NCI-H2196 treated with DMSO at 0.1 percent for 48 hours (cell line): ENCODE measurements at regions not wholly inside any gene's neighbourhood (a gene's known extent, or its start where the extent isn't known, plus 50 kb on each side); places are given as distances from the start of the nearest gene placed in this dataset.
"Not testable (repeated sequence)": the region's sequence is repeated elsewhere in the genome, so short reads cannot be mapped to it uniquely, and the experiment has no call there.

Source experiments
- DNase-seq: peaks from one replicate; lab custom pipeline; 2025; ENCODE audit not compliant: unreplicated experiment; lab: John Stamatoyannopoulos, UW

DNA sequence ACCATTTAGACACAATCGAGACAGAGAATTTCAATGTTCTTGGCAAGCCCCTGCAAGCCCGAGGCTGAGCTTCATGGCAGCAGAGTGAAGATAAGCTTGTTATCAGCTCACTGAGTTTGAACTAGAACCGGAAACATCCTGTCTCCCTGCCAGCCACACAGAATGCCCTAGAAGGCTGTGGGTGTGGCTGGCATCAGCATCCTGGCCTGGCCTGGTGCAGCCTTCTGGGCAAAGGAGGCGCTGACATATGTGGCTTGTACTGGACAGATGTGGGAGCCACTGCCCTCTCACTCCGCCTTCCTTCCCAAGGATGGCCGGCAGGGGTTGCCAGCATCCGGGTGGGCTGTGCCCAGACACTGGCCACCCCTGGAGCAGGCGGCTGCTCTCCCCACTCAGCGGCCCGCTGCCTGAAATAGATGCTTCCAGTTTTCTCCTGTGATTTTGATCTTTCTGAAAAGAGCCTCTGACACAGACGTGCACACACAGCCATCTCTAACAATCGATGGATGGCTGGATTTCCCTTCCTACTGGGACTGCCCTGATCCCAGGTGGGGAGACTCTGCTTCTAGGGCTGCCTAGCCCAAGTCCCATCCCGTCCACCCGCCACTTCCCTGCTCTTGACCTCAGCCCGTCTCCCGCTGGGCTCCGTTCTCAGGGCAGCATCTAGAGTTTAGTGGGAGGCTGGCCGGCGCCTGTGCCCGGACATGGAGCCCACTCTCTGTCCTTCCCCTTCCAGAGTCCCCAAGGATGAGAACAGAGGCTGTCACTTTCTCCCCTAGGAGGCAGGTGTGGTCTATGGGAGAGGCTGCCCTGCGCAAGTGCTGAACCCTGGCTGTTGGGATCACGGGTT, 149.7 kb downstream of the CTTN start:
- no peak for DNase-seq

DNA sequence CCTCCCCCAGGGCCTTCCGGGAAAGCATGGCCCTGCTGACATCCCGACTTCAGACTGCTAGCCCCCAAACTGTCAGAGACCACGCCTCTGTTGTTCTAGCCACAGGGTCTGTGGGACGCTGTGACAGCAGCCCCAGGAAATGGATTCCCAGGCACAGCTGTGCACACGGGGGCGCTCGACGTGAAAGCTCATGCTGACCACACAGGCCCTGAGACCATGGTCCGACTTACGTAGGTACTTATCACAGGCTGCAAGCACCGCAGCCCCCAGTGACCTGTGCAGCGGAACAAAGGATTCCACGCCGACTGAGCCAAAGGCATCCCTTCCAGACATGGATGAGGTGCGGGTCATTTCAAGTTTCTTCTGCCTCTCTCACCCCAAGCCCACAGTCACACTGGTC, 150.6 kb downstream of the CTTN start:
- no peak for DNase-seq

DNA sequence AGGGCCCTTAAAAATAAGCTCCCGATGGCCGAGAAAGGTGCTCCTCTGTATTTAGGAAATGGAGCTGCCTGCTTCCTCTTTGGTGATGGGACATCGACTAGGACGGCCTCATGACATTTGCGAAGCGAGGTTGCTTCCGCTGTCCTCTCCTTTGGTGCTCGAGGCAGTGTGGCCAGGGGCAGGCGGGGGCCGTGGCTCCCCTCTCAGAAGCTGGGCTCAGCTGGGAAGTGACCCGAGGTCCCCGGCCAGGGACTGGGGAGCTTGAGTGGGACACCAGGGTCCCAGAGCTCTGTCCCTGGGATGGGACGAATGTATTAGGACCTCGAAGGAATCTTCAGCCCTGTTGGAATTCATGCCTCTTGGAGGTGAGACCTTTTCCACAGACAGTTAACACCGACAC, 151.1 kb downstream of the CTTN start:
- no peak for DNase-seq

DNA sequence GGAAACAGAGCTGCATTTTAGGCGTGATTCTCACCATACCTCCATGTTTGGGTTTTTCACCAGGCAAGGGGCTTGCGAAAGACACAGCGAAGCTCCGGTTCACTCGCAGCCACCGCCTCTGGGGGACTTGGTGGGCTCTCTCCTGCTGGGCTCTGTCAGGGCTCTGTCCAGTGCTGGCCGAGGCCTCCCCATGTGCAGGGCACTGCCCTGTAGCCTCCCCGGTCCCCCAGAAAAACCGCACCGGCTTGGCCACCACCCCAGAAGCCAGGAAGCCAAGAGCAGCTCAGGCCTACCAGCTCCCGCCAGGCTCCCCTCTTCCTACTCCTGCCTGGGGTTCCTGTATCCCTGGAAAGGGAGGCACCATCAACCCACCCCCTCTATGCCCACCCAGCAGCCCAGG, 151.5 kb downstream of the CTTN start:
- DNase-seq: no peak

DNA sequence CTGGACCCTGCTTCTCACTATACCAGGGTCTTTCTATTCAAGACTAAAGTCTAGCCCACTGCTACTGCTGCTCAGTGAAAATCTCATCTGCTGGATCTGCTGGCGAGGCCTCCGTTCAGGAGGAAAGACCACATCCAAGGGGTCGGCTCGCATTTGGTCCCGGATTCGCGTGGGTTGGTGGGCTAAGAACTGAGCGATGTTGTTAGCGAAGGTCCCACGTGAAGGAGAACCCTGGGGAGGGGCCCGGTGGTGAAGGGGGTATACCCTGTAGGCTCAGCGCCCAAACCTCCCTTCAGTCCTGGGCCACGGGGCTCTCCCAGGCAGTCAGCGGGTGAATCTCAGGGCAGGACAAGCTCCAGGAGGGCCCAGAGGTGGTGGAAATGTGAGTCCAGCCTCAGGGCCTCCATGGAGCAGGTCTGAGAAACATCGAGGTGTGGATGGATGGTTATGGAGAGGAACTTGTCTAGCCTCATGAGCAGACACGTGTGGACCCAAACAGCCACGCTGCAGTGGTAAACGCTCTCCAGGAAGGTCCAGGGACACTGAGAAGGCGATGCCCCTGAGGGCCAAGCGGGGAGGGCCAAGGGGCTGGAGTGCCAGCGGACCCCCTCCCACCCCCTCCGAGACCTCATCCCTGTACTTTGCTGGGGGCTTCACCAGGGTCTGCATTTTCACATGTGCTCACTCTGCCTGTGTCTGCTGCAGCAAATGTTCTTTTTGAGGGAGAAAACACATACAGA, 152.3 kb downstream of the CTTN start:
- no peak for DNase-seq

DNA sequence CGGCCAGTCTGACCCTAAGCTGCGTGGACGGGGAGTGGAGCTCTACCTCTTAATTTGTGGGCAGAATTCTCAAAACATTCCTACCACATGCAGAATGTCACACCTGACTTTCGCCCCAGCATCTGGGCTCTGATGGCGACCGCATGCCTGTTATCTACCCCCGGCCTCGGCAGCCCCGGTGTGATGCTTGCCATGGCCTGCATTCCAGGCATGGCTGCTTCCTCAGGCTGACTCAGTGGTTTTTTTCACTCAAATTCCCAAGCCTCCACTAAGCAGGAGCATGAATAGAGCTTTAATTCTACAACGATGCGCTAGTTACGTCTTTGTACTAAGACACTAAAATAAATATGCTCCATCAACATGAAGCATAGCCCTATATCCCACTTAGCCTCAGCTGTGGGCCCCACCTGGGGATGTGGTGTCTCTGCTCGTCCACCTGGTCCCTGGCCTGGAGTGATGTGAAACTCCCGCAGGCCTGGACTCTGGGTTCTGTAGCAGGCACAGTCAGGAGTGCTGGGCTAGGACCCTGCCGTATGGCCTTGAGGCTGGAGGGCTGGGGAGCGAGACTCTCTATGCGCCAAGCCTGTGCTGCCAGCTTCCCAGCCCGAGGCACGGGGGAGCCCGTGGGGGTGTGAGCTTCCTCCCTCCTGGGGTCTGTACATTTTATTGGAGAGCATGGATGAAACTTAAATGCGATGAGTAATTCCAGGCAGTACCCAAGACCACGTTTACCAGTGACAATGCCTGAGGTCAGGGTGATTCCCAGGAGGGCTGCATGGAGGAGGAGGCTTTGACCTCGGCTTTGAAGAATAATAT, 153.2 kb downstream of the CTTN start:
- no peak for DNase-seq

DNA sequence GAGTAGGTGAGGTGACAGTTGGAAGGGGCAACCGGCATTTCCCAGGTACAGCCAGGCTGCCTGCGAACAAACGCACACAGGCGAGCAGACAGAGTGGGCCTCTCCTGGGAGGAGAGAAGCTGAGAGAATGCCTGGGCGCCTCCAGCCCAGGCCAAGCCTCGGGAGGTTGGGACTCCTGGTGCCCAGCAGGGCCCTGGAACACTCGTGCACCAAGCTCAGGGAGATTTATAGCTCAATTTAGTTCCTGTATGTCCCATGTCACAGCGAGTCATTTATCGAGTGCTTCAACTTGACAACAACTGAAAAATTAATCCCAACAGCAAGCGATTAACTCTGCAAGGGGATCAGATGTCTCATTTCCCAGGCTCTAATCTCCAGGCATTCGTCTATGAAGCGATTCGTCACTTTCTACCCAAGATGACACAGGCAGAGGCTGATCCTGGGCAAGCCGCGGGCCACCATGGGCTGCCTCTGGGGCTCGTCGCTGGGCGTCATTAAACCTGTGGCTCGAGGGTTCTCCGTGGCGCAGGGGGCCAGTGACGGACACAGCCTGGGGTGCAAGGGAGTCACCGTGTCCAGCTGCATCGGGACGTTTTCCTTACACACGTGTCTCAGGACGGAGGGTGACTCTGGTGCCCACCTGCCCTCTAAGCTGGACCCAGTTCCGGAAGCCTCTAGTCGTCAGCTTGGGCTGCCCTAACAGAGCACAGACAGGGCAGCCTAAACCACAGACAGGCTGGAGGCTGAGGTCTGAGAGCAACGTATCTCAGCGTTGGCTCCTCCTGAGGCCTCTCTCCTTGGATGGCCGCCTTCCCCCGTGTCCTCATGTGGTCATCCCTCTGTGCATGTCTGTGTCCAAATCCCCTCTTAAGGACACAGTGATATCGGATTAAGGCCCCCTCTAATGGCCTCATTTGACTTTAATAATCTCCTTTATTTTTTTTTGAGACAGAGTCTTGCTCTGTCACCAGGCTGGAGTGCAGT, 154.1 kb downstream of the CTTN start:
- no peak for DNase-seq

DNA sequence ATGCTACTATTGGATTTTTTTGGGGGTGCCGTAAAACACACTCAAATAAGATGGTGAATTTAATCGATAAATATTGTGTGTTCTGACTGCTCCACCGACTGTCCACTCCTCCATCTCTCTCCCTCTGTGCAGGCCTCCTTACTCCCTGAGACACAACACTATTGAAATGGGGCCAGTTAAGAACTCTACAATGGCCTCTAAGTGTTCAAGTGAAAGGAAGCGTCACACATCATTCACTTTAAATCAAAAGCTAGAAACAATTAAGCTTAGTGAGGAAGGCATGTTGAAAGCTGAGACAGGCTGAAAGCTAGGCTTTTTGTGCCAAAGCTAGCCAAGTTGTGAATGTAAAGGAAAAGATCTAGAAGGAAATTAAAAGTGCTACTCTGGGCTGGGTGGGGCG, 156.7 kb downstream of the CTTN start:
- DNase-seq: no peak

DNA sequence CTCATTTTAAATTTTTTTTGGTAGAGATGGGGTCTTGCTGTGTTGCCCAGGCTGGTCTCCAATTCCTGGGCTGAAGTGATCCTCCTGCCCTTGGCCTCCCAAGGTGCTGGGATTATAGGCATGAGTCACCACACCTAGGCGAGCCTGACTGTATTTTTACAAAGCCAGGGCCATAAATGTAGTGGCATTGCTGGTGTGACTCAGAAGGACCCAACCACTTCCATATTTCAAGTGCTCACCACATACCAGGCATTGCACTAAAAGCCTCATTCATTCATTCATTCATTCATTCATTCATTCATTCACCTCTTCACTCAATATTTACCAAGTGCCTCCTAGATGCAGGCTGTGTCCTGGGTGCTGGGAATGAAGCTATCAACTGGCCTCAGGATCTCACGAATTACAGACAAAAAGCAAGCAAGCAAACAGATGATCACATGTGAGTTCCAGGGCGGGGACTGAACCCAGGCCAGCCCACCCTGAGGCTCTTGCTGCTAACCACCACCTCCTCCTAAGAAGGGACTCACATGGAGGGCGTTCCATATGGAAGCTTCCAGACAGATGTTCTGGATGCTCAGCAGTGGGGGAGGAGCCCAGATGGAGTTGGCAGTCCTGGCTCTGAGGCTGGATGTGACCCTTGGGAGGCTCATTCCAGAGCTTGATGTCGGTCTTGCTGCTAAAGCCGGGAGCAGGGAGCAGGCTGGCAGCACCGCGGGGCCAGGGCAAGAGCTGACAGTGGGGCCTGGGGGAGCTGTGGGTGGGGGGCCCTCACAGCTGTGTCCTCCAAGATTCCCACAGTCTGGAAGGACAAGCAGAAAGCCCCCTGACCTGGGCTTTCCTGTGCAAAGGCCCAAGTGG, 158.8 kb downstream of the CTTN start:
- no peak for DNase-seq

DNA sequence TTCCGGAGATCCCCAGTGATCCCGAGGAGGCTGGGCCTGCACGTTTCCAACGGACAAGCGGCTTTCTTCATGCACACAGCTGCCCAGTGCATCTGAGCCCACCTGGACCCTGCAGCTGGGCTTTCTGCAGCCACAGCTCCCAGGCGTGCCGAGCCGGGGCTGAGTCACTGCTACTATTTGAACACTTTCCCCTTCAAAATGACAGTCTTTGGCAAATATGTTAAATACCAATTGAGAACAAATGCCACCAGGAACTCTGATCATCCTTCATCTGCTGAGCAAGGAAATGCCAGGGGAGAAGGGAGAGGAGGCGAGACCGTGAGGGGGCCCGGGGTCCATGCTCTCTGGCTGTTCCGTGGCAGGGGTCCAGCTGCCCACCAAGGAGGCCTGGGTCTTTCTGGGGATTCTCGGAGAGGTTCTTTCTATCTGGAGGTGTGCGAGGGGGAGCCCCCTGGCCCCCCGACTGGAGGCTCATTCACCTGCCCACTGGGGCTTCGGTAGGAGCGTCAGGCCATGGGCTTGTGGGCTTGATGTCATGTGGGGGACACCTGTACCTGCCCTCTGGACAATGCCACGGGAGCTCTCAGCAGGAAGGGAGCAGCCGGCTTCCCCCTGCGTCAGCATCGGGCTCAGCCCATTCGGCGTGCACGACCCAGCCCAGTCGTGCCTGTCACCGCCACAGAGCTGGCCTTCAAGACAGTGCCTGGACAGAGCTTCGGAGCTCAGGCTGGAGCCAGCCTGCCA, 159.6 kb downstream of the CTTN start:
- DNase-seq: no peak

DNA sequence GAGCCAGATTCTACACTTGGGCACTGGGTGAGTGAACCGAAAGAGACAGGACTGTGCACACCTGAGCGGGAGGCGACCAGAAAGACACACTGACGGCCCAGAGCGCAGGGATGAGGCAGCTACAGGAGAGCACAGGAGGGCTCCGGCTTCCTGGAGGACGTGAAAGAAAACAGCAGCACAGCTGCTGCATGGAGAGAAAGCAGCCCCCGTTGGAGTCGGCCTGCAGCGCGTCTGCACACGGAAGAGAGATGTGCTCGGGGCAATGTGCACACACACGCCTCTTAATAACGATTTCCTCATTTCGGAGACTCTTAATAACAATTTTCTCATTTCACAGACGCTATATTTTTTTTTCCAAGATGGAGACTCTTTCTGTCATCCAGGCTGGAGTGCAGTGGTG, 160.4 kb downstream of the CTTN start:
- DNase-seq: no peak

DNA sequence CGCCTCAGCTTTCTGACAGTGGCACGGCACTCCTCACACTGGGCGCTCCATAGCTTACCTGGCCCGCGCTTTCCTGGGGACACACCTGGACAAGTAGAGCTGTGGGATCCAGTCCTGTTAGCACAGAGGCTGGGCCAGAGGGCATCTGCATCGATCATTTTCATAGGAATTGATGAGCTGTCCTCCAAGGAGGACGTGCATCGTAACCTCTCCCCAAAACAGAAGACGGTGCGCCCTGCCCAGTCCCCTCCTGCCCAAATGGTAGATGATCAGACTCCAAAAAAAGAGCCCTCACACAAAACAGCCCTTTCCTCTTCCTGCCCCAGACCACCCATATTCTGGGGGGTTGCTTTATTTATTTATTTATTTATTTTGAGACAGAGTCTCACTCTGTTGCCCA, 161.2 kb downstream of the CTTN start:
- no peak for DNase-seq

DNA sequence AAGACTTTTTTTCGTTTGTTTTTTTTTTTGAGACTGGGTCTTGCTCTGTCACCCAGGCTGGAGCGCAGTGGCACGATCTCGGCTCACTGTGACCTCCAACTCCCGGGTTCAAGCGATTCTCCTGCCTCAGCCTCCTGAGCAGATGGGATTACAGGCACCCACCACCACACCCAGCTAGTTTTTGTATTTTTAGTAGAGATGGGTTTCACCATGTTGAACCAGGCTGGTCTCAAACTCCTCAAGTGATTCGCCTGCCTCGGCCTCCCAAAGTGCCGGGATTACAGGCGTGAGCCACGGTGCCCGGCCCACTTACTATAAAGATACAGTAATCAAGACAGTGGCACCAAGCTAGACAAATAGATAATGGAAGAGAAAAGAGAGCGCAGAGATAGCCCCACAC, 162.3 kb downstream of the CTTN start:
- DNase-seq: not testable (repeated sequence)

DNA sequence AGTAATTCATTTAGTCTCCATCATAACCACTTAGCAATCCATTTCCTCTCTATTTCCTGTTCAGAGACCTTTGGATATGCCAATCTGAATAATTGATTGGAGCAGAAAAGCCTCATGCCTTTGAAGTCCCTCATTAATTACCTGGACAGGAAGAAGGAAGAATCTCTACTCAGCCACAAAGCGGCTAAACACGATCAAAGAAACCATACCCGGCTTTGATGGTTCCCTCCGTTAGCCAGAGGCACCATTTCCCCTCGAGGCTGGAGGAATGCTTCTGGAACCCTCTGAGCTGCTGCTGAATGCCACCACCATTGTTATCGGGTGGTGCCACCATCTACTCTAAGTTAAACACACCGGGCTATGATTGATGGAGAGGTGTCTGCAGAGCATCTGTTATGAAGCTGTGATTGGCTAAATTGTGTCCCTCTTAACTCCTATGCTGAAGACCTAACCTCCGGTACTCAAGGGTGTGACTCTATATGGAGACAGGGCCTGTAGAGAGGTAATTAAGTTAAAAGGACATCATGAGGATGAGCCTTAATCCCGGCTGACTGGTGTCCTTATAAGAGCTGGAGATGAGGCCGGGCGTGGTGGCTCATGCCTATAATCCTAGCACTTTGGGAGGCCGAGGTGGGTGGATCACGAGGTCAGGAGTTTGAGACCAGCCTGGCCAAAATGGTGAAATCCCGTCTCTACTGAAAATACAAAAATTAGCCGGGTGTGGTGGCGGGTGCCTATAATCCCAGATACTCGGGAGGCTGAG, 168.6 kb downstream of the CTTN start:
- no peak for DNase-seq

DNA sequence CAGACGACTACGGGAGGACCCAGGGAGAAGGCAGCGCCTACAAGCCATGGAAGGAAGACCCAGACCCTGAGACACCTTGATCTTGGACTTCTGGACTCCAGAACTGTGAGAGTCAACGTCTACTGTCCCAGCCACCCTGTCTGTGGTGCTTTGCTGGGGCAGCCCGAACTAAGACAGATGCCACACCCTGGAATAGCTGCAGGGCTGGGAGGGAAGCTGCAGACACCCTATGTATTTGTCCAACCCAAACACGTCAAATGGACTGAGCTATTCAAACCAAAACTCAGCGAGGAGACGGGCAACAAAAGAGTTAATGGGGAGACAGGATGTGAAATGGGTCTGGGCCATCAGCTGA, 169.3 kb downstream of the CTTN start:
- no peak for DNase-seq

DNA sequence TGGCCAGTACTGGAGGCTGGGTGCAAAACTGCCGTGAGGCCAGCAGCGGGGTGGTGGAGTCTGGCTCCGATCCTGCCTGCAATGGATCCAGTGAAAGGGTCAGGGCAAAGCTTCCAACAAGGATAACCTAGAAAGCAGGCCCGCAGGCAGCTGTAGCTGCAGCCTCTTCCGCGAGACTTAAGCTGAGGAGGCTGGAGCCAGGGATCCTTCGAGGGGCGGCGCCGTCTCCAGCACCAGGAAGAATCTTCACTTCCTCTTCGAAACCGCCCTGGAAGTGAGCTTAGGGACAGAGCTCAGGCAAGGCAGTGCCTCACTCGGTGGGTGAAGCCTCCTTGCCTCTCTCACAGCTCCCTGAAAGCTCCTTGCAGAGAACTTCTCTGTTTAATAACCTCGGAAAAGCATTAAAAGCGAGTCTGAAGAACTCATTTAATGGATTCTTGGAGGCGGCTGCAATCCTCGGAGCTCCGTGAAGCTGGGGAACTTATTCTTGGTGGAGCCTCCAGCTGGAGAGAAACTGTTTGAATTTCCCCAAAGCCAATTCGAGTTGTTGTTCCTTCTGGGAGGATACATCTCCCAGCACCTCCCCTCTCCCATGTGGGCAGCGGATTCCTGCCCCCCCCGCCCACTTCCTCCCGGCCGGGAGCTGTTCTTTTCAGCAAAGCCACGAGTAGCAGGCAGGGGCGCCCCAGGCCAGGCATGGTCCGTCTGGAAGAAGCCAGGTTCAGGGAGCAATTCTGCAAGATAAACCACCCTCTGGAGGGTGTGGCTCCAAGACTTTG, 169.9 kb downstream of the CTTN start:
- DNase-seq: no peak

DNA sequence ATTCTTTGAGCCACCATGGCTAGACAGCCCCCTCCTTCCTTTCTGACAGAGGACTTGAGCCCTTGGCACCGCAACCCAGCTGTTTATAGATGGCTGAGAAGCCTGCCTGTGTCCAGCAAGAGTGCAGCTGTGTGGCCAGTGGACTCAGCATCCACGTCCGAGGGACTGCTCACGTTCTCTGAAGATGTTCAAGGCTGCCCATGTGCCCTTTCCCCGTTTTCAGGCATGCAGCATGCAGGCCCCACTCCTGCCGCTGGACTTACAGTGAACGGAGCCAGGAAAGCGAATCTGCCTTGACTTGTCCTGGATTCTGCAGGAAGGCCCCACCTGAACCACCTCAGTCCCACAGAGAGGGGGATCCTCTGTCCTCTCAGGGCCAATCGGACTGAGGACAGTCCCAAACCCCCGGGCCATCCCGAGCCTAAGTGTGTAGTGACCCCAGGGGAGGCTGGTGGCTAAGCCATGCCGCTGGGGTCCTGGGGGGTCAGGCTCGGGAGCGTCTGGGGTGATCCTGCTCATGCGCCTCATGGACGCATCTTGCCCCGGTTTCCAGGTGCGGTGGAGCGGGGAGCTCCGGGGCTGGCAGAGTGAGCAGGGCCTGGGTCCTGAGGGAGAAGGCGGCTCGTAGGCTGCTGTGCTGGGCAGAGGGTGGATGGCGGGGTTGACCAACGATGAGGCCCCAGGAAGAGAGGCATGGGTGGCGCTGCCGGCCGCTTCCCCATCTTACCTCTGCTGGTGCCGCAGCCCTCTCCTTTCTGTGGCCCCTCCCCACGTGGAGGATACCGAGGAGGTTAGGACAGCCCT, 170.7 kb downstream of the CTTN start:
- no peak for DNase-seq
